ENCODE measurements at regions not wholly inside any gene's neighbourhood (a gene's known extent, or its start where the extent isn't known, plus 50 kb on each side); places are given as distances from the start of the nearest gene placed in this dataset.
A peak's percentile ranks its signal among the peaks of the same experiment; 100 is the strongest.

GRCh38 chr4:19987746-19988145 is 264.0 kb upstream of the SLIT2 start:
- DNase-seq = no peak

- no peak for DNase-seq
Measured at GRCh38 chr4:19983072-19983471, 268.6 kb upstream of the SLIT2 start.

DNA sequence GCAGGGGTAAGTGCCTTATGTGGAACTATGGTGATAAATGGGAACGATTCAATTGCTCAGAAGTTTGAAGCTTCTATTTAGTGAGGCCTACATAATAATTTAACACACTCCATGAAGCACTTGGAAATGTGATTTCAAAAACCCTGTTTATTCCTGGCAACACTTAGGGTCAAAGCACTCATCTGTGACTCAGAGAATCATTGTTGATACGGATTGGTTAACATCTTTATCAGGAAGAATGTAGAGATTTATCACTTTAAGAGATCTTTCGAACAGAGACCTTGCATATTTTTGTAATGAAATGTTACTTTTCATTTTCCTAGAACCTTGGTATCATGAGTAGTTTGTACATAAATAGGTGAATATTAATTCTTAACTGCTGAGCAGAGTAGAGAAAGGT is 269.1 kb upstream of the SLIT2 start:
- no peak for DNase-seq

GRCh38 chr4:19971829-19972228 is 279.9 kb upstream of the SLIT2 start:
- DNase-seq = no peak

DNA sequence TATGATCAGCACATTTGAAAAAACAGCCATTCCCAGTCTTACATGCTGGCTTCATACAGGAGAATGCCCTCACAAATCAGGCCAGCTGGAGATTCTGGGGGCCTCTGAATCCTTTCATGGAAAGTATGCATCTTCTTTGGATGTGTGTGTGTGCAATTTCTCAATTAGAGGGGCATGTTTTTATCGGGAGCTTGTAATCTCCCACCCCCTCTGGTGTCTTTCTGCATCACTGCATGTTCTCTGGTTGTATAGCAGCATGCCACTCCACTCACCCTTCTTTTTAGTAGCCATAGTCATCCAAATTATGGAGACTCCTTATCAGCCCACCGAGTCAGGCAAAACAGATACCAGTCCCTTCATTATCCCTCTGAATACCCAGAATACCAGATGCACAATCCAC is 282.2 kb upstream of the SLIT2 start:
- no peak for DNase-seq

- no peak for DNase-seq
Measured at GRCh38 chr4:19961091-19961490, 290.6 kb upstream of the SLIT2 start.

DNA sequence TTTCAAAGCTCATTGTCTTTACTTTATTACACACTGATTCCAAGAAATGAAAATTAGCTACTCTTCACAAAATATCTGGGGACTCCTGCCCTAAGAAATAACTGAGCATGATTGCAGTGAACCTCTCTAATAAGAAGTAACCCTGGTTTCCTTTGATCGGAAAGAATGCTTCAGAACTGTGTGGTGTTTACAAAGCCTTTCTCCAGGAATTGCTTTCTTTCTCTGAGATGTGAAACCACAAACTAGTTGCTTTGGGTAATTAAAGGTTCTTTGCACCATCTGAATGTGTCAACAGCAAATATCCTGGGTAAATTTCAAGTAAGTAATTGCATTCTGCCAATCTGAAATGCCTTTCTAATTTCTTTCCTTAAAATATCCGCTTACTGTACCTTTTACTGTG is 292.9 kb upstream of the SLIT2 start:
- DNase-seq = no peak

DNA sequence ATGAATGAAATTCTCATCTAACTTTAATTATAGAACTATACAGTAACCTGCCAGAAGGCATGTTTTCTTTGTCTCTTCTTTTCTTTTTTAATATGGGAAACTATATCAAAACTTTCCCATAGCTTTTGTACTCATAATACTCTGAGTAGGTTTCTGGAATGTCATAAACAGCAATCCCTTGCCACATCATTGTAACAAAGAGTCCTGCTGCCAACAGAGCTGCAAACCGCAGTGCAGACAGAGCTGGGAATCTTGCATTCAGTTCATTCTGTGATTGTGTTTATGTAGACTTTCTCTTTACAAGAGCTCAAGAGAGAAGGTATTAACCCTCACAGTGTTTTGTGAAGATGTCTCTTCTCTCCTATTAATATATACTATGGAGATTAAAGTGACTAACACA is 304.4 kb upstream of the SLIT2 start:
- DNase-seq = no peak

GRCh38 chr4:19945979-19946380 is 305.7 kb upstream of the SLIT2 start:
- no peak for DNase-seq

DNA sequence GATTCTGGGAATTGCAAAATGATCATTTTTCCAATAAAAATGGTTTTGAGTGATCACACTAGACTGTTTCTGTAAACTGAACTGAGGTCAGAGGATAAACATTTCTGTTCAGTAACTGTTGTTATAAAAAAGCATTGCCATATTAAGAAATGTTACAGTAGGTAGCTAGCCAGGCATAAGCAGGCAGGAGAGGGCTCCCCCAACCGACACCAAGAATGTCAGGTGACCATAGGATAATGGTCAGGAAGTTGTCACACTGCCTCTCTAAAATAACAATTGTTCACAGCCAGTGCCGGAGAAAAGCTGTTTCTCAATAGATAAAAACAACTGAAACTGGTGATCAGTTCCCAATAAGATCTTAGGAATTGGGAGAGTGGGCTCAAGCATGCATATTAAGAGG is 306.2 kb upstream of the SLIT2 start:
- no peak for DNase-seq

DNA sequence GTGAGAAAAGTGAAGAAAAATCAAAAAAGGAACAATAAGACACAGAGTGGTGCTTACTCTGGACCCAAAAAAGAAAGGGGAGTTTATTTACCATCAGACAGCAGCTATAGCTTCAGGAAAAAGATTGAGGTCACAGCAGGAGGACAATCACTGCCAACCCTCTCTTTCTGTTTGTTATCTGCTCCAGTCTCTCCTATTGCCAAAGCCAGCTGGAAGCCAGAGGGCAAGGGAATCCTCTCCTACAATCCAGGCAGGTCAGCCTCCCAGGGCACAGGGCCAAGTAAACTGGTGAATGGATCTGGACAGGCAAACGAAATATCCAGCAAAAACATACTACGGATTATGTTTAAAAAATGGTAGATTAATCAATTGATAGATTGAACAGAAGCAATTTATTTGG is 306.9 kb upstream of the SLIT2 start:
- DNase-seq = no peak

DNA sequence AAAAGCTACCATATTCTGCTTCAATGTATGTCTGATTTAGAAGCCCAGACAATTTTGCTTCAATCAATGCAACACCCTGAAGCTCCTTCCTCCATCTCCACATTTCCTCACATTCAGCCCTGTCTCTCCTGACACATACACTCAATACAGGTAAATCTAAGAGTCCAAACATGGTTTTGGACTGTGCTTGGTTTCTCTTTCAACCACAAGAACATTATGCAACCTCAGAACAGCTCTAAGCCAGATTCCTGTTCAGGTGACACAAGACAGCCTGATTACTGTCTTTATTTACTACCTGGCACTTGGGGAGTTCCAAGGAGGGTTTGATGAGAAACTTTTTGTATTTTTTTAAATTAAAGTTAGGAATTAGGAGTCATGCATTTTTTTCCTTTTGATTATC is 307.5 kb upstream of the SLIT2 start:
- no peak for DNase-seq

DNA sequence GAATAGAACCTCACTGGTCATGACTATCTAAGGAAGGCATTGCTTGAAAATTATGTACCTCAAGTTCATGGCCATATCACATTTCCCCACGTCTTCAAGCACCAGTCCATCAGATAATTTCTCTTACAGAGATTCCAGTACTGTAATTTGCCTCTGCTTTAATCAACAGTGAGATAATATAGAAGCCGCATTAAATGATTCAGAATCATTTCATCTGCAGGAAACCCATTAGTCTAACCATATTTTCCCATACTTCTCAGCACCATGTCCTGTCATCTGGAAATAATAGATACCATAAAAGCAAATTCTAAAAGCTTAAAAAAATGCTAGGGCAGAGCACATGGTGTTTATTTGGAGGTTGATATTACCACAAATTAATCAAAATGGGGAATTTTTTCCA is 310.3 kb upstream of the SLIT2 start:
- no peak for DNase-seq

GRCh38 chr4:19940861-19941260 is 310.8 kb upstream of the SLIT2 start:
- DNase-seq = no peak

DNA sequence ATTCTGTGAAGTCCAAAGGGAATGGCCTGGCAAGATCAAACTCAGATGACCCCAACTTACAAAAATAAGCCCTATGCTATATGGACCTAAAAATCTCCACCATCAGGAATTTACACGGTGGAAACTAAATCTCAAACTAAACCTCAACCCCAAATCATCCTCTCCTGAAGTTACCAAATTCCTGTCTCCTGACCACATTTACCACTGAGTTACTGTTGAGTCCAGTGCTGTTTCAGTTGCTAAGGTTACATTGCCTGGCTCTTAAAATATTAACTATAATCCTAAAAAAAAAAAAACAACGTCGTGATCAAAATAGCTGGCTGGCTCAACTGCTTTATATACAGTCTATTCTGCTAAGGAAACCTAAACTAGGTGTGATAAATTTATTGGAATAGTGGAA is 315.2 kb upstream of the SLIT2 start:
- no peak for DNase-seq

GRCh38 chr4:19930742-19931141 is 321.0 kb upstream of the SLIT2 start:
- DNase-seq = no peak

DNA sequence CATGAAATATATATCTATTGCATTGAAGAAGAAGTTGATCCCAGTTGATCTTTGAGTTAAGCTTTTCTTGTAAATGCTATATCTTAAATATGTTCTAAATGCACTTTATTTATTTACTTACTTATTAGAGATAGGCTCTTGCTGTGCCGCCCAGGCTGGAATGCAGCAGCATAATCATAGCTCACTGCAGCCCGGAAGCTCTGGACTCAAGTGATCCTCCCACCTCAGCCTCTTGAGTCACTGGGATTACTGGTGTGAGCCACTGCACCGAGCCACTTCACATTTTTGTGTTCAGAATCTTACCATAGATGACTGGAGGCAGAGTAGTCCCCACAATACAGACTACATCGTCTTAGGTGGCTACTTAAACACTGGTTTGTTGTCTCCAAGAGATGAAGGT is 324.3 kb upstream of the SLIT2 start:
- no peak for DNase-seq

DNA sequence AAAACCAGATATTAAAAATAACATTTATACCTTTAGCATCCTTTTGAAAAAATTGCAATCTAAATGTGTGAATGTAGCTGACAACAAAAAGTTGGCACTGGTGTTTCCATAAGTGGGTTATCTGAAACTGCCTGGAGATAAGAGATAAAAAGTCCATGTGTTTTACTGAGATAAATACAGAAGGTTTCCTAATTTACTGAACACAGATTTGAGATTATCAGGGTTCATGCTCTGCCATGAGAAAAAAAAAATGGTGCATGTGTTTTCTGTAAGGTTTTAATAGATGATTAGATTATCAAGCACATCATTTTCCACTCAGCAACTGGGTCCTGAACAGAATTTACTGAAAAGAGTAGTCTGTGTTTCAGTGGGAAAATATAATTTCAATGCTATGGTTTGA is 326.2 kb upstream of the SLIT2 start:
- peak; percentile 6 for DNase-seq

DNA sequence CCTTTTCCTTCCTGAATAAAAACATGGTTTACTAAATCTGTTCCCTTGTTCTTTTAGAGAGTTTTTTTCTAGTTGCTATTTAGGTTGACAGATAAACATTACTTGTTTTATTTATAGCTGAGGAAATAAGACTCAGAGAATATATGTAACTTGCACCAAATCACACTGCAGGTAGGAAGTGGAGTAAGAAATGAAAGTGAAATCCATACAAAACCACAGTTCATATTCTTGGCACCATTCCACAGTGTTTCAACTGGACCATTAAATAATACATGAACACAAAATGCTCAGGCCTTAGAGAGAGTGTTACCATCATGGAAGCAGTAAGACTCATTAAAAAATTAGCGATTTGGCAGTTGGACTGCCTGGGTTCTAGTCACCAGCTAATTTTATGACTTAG is 326.9 kb upstream of the SLIT2 start:
- peak; percentile 57 for DNase-seq

GRCh38 chr4:19915276-19915675 is 336.4 kb upstream of the SLIT2 start:
- DNase-seq = no peak

- no peak for DNase-seq
Measured at GRCh38 chr4:19913650-19914049, 338.1 kb upstream of the SLIT2 start.

DNA sequence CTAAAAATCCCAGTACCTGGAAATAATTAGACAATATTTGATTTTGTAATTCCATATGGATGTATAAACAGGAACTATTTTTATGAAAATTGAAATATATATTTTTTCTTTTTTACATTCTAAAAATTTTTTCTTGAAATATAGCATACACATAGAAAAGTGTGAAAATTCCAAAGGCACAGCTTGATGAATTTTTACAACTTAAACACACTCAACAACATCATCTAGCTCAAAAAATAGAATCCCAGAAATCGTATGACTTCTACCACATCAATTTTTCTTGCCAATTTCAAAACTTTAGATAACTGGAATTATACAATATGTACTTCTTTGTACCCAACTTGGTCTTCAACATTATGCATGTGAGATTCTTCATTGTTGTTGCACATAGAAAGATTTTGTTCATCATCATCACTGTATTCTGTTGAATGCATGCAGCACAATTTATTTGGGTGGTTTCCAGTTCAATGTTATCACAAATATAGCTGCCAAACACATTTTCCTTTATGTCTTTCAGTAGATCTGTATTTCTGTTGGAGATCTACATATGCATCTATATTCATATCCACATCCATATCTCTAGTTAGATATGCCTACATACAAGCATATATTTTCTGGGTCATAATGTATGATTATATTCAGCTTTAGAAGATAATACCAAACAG is 340.7 kb upstream of the SLIT2 start:
- no peak for DNase-seq

DNA sequence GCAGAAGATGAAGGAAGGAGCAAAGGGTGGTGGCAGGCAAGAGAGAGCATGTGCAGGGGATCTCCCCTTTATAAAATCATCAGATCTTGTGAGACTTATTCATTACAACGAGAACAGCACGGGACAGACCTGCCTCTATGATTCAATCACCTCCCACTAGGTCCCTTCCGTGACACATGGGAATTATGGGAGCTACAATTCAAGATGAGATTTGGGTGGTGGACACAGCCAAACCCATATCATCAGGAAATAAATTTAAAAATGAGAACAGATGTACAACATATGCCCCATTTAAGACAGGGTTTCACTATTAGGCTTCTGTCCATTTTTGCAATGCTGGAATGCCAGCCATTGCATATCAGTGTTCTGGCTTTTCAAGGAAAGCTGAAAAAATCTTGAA is 346.7 kb upstream of the SLIT2 start:
- DNase-seq = no peak

- DNase-seq = peak; percentile 1
Measured at GRCh38 chr4:19888587-19888986, 363.1 kb upstream of the SLIT2 start.

GRCh38 chr4:19883841-19884240 is 367.9 kb upstream of the SLIT2 start:
- no peak for DNase-seq

DNA sequence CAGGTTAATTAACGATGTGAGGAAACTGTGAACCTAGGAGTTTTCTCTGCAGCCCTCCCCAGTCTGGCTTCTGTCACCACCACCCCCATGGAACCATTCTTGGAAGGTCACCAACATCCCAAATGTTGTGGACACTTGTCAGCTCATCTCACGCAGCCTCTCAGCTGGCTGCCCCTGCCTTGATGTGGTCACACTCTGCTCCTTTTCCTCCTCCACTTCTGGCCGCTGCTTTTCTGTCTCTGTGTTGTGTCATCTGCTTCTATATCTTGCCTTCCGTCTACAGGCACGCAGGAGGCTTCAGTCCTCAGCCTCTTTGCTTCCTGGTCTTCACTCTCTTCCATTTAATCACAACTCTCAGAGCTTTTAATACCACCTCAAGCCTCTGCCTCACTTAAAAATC is 371.5 kb upstream of the SLIT2 start:
- peak; percentile 2 for DNase-seq

All from OCI-M1 (cell line).